ENCODE measurements at regions not wholly inside any gene's neighbourhood (a gene's known extent, or its start where the extent isn't known, plus 50 kb on each side); places are given as distances from the start of the nearest gene placed in this dataset.
A peak's percentile ranks its signal among the peaks of the same experiment; 100 is the strongest.

DNA sequence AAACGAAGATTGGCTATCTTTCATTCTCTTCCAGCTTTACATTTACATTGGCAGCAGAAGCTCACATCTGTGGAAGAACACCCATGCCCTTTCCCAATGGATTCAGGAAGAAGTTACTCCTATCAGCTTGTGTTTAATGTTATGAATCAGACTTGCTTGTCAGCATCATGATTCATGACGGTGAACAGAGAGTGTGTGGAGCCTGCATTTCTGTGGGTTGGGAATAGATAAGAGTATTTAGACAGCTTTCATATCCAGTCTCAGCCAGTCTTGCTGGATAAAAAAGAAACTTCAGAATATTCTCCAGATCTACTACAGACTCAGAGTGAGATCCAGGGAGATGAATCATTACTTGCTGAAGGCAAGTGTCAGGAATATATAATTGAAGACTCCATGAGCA lies 812.9 kb upstream of the ZNF608 start:
- peak; percentile 96 for DNase-seq (ENCODE audit: low read depth)

DNA sequence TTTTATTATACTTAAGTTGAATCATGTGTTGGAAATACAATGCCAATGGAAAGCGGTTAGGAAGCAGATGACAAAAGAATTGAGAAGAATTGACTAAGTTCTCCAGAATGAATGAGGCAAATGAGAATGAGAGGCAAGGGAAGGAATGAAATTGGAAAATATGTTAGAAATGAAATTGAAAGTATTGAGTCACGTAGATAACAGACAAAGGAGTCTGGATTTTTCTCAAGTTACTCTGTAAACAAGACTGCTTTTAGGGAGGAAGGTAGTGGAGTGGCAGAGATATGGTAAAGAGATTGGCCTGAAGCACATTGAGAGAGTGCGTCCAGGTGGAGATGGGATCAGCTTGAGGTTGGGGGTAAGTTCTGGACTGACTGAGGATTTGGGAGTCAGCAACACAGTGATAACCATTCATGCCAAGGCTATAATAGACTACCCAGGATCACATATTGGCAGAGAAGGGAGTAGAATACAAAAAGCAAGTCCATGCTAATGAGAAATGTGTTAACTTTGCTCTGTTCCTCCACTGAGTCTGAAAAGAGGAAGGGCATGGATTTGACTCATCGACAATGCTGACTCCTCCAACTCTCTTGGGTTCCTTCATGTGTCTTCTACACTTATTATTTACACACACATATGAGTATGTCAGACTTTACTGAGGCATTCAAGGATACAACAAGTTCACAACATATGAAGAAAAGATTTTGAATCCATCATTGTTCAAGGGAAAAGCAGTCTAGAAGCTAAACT lies 814.2 kb upstream of the ZNF608 start:
- DNase-seq (ENCODE audit: low read depth): no peak

DNA sequence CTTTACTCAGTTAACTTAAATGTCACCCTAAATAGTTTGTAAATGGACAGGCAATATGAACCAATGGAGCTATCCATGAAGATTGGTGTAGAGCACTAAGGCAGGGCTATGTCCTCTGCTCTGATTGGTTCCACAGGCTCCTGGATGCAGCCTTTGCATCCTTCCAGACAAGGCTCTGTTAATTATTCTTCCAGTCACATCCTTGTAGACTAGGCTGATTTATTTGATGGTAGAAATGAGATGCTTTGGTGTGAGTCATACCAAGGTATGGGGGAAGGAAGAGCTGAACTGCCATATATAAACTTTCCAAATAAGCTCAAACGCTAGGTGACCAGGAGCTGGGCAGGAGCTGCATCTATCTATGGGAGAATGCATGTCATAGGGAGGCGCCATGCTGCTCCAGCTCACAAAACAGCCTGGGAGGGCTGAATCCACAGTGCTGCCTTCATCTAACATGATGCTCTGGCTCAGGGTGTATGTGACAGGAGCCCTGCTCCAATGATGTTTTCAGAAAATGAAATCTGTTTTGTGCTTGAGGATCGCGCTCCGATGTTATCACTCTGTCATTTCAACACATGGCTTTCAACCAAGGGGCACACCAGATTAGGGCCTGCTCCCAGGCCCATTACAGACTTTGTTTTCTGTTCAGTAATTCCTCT lies 818.0 kb upstream of the ZNF608 start:
- DNase-seq (ENCODE audit: low read depth): no peak

DNA sequence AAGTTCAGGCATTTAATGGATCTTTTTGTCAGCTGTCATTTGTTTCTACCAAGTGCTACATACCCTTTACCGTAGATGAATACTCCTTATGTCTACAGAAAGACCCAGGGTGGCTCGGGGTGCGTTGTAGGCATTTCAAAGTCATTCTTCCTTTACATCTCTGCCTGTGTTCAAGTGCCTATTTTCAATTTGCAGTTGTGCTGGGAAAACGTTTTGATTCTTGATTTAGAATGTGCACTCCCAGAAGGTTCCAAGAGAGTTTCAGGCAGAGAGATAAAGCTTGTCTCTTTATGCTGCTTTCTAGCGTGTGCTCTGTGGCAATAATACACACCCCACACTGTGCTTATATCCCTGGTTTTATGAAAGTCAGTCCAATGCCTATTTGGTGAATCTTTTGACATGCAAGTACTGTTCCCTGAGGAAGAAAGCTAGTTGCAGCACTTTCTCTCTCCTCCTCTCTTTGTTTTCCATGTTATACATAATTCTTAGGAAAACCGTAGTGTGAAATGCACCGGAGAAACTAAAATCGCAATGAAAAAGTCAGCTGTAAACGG lies 828.1 kb upstream of the ZNF608 start:
- DNase-seq (ENCODE audit: low read depth): no peak

- no peak for DNase-seq (ENCODE audit: low read depth)
Measured at GRCh38 chr5:125575171-125575890, 828.9 kb upstream of the ZNF608 start.

DNA sequence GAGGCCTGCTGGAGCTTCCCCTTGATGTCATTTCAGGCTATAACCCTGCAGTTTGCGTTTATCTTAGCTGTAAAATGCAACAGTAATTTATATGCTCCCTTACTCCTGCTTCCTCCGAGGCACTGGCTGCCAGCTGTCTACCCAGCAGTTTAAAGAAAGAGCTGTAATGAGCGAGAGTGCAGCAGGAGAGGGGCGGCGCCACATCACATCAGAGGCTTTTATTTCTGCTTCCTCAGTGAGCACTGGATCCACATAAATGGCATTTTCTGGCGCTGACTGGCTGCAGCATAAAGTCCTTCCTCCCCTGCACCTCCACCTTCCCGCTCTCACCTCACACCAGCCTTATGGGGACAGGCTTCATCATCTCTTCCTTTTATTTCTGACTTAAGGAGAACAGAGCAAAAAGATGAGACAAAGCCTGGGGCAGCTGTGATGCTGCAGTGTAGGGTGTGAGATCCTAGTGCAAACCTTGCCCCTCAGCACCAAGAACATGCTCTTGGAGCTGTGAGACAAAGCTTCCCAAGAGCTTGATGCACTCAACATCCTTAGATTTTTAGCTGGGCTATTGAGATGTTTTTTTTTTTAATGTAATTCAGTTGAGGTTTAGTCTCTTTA lies 829.6 kb upstream of the ZNF608 start:
- no peak for DNase-seq (ENCODE audit: low read depth)

DNA sequence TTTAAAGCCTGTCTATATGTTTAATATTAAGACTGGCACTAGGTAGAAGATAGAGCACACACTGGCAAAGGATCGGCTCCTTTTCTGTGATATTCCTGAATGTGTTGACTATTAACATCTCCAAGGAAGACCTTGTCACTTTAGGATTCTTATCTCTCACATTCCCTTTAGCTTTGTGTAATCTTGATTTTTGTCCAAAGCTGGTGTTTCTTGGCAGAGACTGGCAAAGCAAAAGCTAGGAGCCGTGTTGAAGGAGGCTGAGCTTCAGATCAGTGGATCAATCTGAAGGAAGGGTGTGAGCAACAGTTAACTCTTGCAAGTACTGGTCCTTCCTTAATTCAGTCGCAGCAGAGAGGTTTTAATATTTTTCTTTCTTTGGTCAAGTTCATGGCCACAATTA lies 830.4 kb upstream of the ZNF608 start:
- DNase-seq (ENCODE audit: low read depth): no peak

GRCh38 chr5:125578551-125578950 lies 832.1 kb upstream of the ZNF608 start:
- DNase-seq (ENCODE audit: low read depth): no peak

- DNase-seq (ENCODE audit: low read depth): no peak
Measured at GRCh38 chr5:125579182-125579581, 832.7 kb upstream of the ZNF608 start.

GRCh38 chr5:125581311-125581710 lies 834.9 kb upstream of the ZNF608 start:
- DNase-seq (ENCODE audit: low read depth): no peak

- DNase-seq (ENCODE audit: low read depth): no peak
Measured at GRCh38 chr5:125582352-125582751, 835.9 kb upstream of the ZNF608 start.

- DNase-seq (ENCODE audit: low read depth): no peak
Measured at GRCh38 chr5:125583321-125584139, 837.1 kb upstream of the ZNF608 start.

GRCh38 chr5:125584140-125584520 lies 837.7 kb upstream of the ZNF608 start:
- no peak for DNase-seq (ENCODE audit: low read depth)

GRCh38 chr5:125587631-125588030 lies 835.6 kb upstream of the GRAMD2B start:
- no peak for DNase-seq (ENCODE audit: low read depth)

DNA sequence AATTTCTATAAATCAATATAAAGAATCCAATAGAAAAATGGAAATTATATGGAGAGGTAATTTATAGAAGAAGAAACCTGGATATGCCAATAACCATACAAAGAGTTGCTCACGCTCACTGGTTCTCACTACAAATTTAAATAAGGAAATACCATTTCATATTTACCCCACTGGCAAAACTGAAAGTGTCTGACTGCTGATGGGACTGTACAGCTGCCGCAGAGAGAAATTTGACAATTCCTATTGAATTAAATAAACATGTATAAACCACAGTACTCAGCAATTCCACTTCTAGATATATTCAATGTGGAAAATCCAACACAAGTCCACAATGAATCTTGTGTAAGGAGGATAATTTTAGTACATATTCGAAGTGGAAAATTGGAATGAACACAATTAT lies 830.4 kb upstream of the GRAMD2B start:
- no peak for DNase-seq (ENCODE audit: low read depth)

GRCh38 chr5:125595095-125595494 lies 828.1 kb upstream of the GRAMD2B start:
- peak; percentile 28 for DNase-seq (ENCODE audit: low read depth)

- no peak for DNase-seq (ENCODE audit: low read depth)
Measured at GRCh38 chr5:125595845-125596244, 827.4 kb upstream of the GRAMD2B start.

DNA sequence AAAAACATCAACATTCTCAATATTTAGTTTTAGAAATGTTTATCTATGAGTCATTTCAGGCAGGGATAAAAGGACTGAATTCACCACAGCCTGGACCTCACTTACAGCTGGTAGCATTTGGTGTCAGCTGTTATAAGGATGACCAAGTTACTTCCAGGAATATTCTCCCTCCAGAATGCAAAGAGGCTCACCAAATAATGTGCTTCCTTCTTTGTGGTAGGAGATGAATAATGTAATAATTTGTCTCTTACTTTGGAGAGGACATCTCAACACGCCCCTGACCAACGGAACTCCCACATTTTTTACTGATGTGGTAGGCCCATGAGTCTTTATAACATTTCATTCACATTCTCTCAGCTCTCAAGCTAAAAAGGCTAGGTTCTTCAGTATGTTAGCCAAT lies 825.9 kb upstream of the GRAMD2B start:
- peak; percentile 23 for DNase-seq (ENCODE audit: low read depth)

GRCh38 chr5:125600559-125600958 lies 822.6 kb upstream of the GRAMD2B start:
- DNase-seq (ENCODE audit: low read depth): no peak

GRCh38 chr5:125602184-125602583 lies 821.0 kb upstream of the GRAMD2B start:
- no peak for DNase-seq (ENCODE audit: low read depth)

DNA sequence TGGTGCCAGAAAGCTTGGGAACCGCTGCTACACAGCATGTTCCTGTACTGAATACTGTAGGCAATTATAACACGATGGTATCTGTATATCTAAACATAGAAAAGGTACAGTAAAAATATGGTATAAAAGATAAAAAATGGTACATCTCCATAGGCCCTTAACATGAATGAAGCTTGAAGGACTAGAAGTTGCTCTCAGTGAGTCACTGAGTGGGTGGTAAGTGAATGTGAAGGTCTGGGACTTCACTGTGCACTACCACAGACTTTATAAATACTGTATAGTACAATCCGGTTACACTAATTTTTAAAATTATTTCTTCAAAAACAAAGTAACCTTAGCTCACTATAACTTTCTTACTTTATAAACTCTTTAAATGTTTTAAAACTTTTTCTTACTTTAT lies 819.9 kb upstream of the GRAMD2B start:
- peak; percentile 37 for DNase-seq (ENCODE audit: low read depth)

- no peak for DNase-seq (ENCODE audit: low read depth)
Measured at GRCh38 chr5:125604104-125604503, 819.1 kb upstream of the GRAMD2B start.

Data from non-pigmented ciliary epithelial cell (primary cell).